Lung (tissue), 11 donors: ENCODE measurements at regions not wholly inside any gene's neighbourhood (a gene's known extent, or its start where the extent isn't known, plus 50 kb on each side); places are given as distances from the start of the nearest gene placed in this dataset.

ENCODE experiments used
- ATAC-seq: fragments of 200-7000 bp; cut with Tn5 transposase; one replicate; pipeline ENCODE4 v1.9.1; 2020; ENCODE audit warnings: moderate number of reproducible peaks; ENCODE audit not compliant: insufficient read depth, low FRiP score
- DNase-seq, 3 donors: peaks; one replicate each; pipeline ENCODE4 v3.0.0-alpha.2; 2013 to 2017
- H3K27ac ChIP-seq, 2 donors: one replicate each; pipeline ENCODE4 v1.5.1; 2013; ENCODE audit warnings: mild to moderate bottlenecking in 2 of 2, moderate library complexity in 2 of 2, control low read depth in 1 of 2, inconsistent platforms in 1 of 2, low read depth in 1 of 2, low read length in 1 of 2
- H3K27me3 ChIP-seq, 3 donors: one replicate each; pipeline ENCODE4 v1.5.1; 2013; ENCODE audit warnings: low read length in 2 of 3; ENCODE audit not compliant: control insufficient read depth in 3 of 3, insufficient read depth in 3 of 3
- H3K36me3 ChIP-seq, 4 donors: one replicate each; pipeline ENCODE4 v1.5.1; 2013; ENCODE audit warnings: low read length in 4 of 4, mild to moderate bottlenecking in 1 of 4, moderate library complexity in 1 of 4; ENCODE audit not compliant: control insufficient read depth in 4 of 4, insufficient read depth in 4 of 4
- H3K4me1 ChIP-seq, 5 donors: one replicate each; pipeline ENCODE4 v1.5.1; 2013; ENCODE audit warnings: low read length in 5 of 5, mild to moderate bottlenecking in 2 of 5, moderate library complexity in 1 of 5; ENCODE audit not compliant: control insufficient read depth in 5 of 5, insufficient read depth in 5 of 5
- H3K4me3 ChIP-seq: one replicate; pipeline ENCODE4 v1.5.1; 2013; ENCODE audit warnings: mild to moderate bottlenecking, control low read depth, moderate library complexity
- H3K9ac ChIP-seq, 2 donors: one replicate each; pipeline ENCODE4 v1.5.1; 2013; ENCODE audit warnings: low read length in 2 of 2, control low read depth in 1 of 2; ENCODE audit not compliant: insufficient read depth in 1 of 2
- H3K9me3 ChIP-seq, 4 donors: one replicate each; pipeline ENCODE4 v1.5.1; 2013; ENCODE audit warnings: low read length in 3 of 4, mild to moderate bottlenecking in 1 of 4, moderate library complexity in 1 of 4; ENCODE audit not compliant: control insufficient read depth in 4 of 4, insufficient read depth in 3 of 4
- WGBS, 2 donors: extraction: QIAGEN DNeasy Blood & Tissue Kit; methylation state at CpG; one replicate each; pipeline ENCODE4 v1.1.7; 2013; 5-methylcytosine and 5-hydroxymethylcytosine counted together
- TF ChIP-seq, protein P1 (sequence below): IDR thresholded peaks from 2 replicates; pipeline ENCODE4 v1.5.1; 2012; ENCODE audit warnings: mild to moderate bottlenecking; ENCODE audit errors: control extremely low read depth, extremely low read depth
- donor health status: control.
- donor health status: control.
- donor health status: Bipolar disorder and iron deficiency.
- donor health status: healthy.
- donor health status: DM: yes; HTN: yes; CAD: no.

DNA sequence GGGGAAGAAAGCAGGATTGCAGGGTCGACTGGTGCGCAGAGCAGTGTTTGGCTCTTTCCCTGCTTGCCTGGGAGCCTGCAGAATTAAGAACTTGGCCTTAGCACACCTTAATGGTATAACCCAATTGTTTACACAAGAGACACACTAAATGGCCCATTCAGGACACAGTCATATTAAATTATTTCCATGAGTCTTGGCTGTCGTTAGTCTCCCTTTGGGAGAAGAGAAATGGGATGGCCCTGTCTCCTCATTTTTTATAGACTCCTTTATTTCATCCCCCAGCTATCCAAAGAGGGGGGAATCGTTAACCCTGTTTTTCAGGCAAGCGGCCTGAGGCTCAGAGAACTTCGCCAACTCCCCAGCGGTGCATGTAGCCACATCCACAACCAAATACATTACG, 282.5 kb downstream of the SUCLA2 start:
- Histone ChIP-seq H3K9me3 (no peaks in the 10 kb centered on the region), H3K36me3 (no peaks in the 10 kb centered on the region), H3K27me3 (no peaks in the 10 kb centered on the region), H3K27ac (no peak overlapping the region), H3K4me3 (no peak overlapping the region), H3K9ac (no peak overlapping the region), H3K4me1 (no peaks in the 10 kb centered on the region)
- TF ChIP-seq, protein P1, sequence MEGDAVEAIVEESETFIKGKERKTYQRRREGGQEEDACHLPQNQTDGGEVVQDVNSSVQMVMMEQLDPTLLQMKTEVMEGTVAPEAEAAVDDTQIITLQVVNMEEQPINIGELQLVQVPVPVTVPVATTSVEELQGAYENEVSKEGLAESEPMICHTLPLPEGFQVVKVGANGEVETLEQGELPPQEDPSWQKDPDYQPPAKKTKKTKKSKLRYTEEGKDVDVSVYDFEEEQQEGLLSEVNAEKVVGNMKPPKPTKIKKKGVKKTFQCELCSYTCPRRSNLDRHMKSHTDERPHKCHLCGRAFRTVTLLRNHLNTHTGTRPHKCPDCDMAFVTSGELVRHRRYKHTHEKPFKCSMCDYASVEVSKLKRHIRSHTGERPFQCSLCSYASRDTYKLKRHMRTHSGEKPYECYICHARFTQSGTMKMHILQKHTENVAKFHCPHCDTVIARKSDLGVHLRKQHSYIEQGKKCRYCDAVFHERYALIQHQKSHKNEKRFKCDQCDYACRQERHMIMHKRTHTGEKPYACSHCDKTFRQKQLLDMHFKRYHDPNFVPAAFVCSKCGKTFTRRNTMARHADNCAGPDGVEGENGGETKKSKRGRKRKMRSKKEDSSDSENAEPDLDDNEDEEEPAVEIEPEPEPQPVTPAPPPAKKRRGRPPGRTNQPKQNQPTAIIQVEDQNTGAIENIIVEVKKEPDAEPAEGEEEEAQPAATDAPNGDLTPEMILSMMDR = no peak
- ATAC-seq (no peak), DNase-seq (no peak)
- WGBS, 2 donors = 76 to 80% methylated on average over 8 of the region's 8 CpGs

DNA sequence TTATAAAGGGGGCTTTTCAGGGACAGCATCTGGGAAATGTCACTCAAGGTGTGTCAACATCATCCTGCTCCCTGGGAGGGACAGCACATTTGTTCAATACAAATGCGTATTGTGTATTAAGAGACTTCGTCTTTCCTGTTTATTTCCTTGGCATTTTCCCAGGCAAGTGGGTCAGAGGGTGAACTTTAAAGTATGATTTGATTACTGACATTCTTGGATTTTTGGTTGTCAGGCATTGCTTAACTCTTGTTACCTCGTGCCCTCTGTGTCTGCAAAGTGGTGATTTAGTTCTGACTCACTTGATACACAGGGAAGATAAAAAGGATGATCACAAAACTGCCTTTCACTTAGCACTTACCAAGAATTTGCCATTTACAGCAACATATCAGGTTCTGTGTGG, 292.7 kb downstream of the SUCLA2 start:
- H3K4me3 ChIP-seq = no peak overlapping the region
- DNase-seq (no peak), ATAC-seq (no peak)
- TF ChIP-seq, protein P1 = no peak
- WGBS, 2 donors = 47 to 62% methylated on average over 3 of the region's 3 CpGs
- H3K27me3 ChIP-seq = peaks cover 0 to 2% (median 2%) of the 10 kb centered on the region in 3 donors
- H3K4me1 ChIP-seq = no peaks in the 10 kb centered on the region
- no peak overlapping the region for H3K27ac ChIP-seq
- H3K9ac ChIP-seq = no peak overlapping the region
- peaks cover 0 to 2% (median 0%) of the 10 kb centered on the region in 4 donors for H3K9me3 ChIP-seq
- no peaks in the 10 kb centered on the region for H3K36me3 ChIP-seq

DNA sequence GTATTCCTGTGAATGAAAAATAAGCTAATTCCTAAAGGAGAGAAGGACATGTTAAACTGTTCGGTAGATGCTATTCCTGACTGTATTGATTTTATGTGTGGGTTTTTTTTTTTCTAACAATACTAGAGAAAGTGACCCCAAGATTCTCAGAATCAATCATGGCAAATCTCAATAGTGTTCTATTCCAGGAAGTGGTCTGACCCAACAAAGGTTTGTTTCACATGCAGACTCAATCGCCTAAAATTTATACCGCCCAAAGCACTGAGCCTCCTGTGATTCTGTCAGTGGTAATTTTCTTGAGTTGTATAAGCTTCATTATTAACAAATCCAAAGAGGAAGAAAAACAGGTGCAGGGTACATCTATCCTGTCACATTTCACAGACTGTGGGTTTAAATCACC, 293.7 kb downstream of the SUCLA2 start:
- no peak overlapping the region for H3K9ac ChIP-seq
- H3K27ac ChIP-seq = no peak overlapping the region
- ATAC-seq (no peak), DNase-seq (no peak)
- H3K4me1 ChIP-seq = no peaks in the 10 kb centered on the region
- no peaks in the 10 kb centered on the region for H3K36me3 ChIP-seq
- peaks cover 0 to 2% (median 2%) of the 10 kb centered on the region in 3 donors for H3K27me3 ChIP-seq
- peaks cover 0 to 5% (median 0%) of the 10 kb centered on the region in 4 donors for H3K9me3 ChIP-seq
- WGBS, 2 donors = 62 to 77% methylated on average over 3 of the region's 3 CpGs
- H3K4me3 ChIP-seq = no peak overlapping the region
- TF ChIP-seq, protein P1 = no peak

DNA sequence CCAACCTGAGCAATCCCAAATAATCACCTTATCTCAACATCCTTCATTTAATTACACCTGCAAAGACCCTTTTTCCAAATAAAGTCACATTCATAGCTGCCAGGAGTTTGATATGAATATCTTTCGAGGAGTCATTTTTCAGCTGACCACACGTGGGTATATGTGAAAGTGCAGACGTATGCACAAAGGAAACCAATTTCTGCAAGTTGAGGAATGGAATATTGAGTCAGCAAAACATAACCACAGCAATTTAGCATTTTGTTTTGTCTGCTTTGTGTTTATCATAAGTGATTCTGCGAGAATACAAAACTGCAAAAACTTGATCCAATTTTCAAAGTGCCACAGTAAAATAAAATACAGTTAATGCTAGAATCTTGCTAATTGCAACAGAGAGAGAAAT, 295.9 kb downstream of the SUCLA2 start:
- H3K4me1 ChIP-seq = no peaks in the 10 kb centered on the region
- DNase-seq = no peak
- no peak for ATAC-seq
- H3K27me3 ChIP-seq = peaks cover 0 to 2% (median 2%) of the 10 kb centered on the region in 3 donors
- TF ChIP-seq, protein P1 = no peak
- H3K9ac ChIP-seq = no peak overlapping the region
- H3K27ac ChIP-seq = no peak overlapping the region
- no peak overlapping the region for H3K4me3 ChIP-seq
- H3K36me3 ChIP-seq = no peaks in the 10 kb centered on the region
- peaks cover 0 to 5% (median 0%) of the 10 kb centered on the region in 4 donors for H3K9me3 ChIP-seq
- WGBS, 2 donors = 71 to 79% methylated on average over 4 of the region's 4 CpGs
